Right lobe of liver (tissue), 6 donors: ENCODE measurements at regions not wholly inside any gene's neighbourhood (a gene's known extent, or its start where the extent isn't known, plus 50 kb on each side); places are given as distances from the start of the nearest gene placed in this dataset.

ENCODE experiments used
- ATAC-seq, 4 donors: fragments of 200-7000 bp; cut with Tn5 transposase; one replicate each; pipeline ENCODE4 v1.9.1; 2020; ENCODE audit warnings: mild to moderate bottlenecking in 4 of 4, moderate library complexity in 4 of 4
- DNase-seq, 3 donors: peaks; one replicate each; pipeline ENCODE4 v3.0.0-alpha.2; 2020
- H3K27ac ChIP-seq, 3 donors: fragments of 200-600 bp; one replicate each; pipeline ENCODE4 v1.8.0; 2022
- H3K27me3 ChIP-seq, 2 donors: fragments of 200-600 bp; one replicate each; pipeline ENCODE4 v1.8.0; 2022
- H3K36me3 ChIP-seq, 4 donors: fragments of 200-600 bp; sonication (generic) in 1 of 4; one replicate each; pipeline versions ENCODE4 v1.5.1 to v1.8.0; 2017 to 2022; ENCODE audit warnings: control low read depth in 1 of 4
- H3K4me1 ChIP-seq, 4 donors: fragments of 200-600 bp; sonication (generic) in 1 of 4; one replicate each; pipeline versions ENCODE4 v1.5.1 to v1.8.0; 2017 to 2022; ENCODE audit warnings: control low read depth in 1 of 4
- H3K4me3 ChIP-seq, 3 donors: fragments of 200-600 bp; one replicate each; pipeline ENCODE4 v1.8.0; 2022
- H3K9me3 ChIP-seq, 4 donors: fragments of 200-600 bp; sonication (generic) in 1 of 4; one replicate each; pipeline versions ENCODE4 v1.5.1 to v1.8.0; 2017 to 2022; ENCODE audit warnings: control low read depth in 1 of 4
- POLR2A ChIP-seq: fragments of 450-650 bp; IDR thresholded peaks from one replicate; pipeline ENCODE4 v1.6.1; 2017; ENCODE audit warnings: antibody characterized with exemption, mild to moderate bottlenecking
- WGBS: methylation state at CpG from one replicate; pipeline ENCODE4 v1.1.6; 2018; ENCODE audit warnings: low coverage, low lambda C conversion rate; ENCODE audit not compliant: insufficient coverage; ENCODE audit errors: missing lambda C conversion rate; 5-methylcytosine and 5-hydroxymethylcytosine counted together
- intact Hi-C, 2 donors: fragments of 100-400 bp; cut with DNase I; formaldehyde crosslinking; loops; one replicate each; pipeline versions ENCODE4 v1.11.2 to v1.14.1; 2022
- TF ChIP-seq, protein P1 (sequence below), 4 donors: fragments of 200-600 bp in 3 of 4; fragments of 450-650 bp in 1 of 4; IDR thresholded peaks; one replicate each; pipeline versions ENCODE4 v1.5.1 to v1.8.0; 2016 to 2022; ENCODE audit warnings: antibody characterized with exemption in 4 of 4, mild to moderate bottlenecking in 2 of 4
- donor health status: DM: no; HTN: yes; CAD: no.
- donor health status: DM: no; HTN: no; CAD: no.
- donor health status: DM: no; HTN: no; CAD: no.
- donor health status: DM: no; HTN: yes; CAD: no.
- donor health status: DM: no; HTN: yes; CAD: no.

DNA sequence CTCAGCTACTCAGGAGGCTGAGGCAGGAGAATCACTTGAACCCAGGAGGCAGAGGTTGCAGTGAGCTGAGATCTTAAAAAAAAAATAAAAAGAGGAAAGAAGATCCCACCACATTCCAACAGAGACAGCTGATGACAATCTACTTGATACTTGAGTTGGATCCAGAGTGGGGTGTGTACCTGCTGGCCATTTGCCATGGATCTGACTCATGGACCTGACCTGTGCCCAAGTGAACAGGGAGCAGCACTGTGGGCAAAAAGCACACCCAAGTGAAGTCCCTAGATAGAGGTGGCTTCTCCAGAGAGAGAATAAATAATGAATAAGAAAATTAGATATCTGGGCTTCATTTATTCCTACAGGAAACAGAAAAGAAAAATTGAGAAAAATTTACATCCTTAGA, 81.2 kb upstream of the MIER3 start:
- Histone ChIP-seq H3K36me3 (no peaks in the 10 kb centered on the region), H3K4me3 (no peak overlapping the region), H3K4me1 (no peaks in the 10 kb centered on the region), H3K27me3 (no peaks in the 10 kb centered on the region), H3K27ac (no peak overlapping the region), H3K9me3 (no peaks in the 10 kb centered on the region)
- ATAC-seq (peak; percentile 77 to 96 (median 81)), DNase-seq (peak; percentile 61 to 69 (median 61))
- intact Hi-C loops, result no loop called here
- no peak for TF ChIP-seq POLR2A
- TF ChIP-seq, protein P1, sequence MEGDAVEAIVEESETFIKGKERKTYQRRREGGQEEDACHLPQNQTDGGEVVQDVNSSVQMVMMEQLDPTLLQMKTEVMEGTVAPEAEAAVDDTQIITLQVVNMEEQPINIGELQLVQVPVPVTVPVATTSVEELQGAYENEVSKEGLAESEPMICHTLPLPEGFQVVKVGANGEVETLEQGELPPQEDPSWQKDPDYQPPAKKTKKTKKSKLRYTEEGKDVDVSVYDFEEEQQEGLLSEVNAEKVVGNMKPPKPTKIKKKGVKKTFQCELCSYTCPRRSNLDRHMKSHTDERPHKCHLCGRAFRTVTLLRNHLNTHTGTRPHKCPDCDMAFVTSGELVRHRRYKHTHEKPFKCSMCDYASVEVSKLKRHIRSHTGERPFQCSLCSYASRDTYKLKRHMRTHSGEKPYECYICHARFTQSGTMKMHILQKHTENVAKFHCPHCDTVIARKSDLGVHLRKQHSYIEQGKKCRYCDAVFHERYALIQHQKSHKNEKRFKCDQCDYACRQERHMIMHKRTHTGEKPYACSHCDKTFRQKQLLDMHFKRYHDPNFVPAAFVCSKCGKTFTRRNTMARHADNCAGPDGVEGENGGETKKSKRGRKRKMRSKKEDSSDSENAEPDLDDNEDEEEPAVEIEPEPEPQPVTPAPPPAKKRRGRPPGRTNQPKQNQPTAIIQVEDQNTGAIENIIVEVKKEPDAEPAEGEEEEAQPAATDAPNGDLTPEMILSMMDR (IDR thresholded peaks at IDR 0.05), result no peak

DNA sequence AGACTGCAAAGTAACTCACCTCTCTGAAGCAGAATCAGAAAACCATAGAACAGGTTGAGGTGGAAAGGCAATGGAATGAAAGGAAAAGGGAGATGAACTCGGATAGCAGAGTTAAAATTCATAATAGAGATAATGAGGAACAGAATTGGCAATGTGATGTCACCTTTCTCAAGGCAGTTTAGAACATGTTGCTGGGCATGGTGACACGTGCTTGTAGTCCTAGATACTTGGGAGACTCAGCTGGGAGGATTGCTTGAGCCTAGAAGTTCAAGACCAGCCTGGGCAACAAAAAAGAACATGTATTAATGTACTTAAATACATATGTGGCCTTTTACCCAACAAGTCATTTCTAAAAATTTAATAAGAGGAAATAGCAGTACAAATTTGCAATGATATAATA, 81.6 kb upstream of the MIER3 start:
- intact Hi-C loops, result no loop called here
- DNase-seq (no peak), ATAC-seq (no peak)
- no peaks in the 10 kb centered on the region for H3K36me3 ChIP-seq
- H3K4me3 ChIP-seq, result no peak overlapping the region
- no peaks in the 10 kb centered on the region for H3K27me3 ChIP-seq
- WGBS, result 77% methylated on average over 2 of the region's 2 CpGs
- H3K9me3 ChIP-seq, result no peaks in the 10 kb centered on the region
- no peaks in the 10 kb centered on the region for H3K4me1 ChIP-seq
- TF ChIP-seq, protein P1 (IDR thresholded peaks at IDR 0.05), result no peak
- TF ChIP-seq POLR2A, result no peak
- no peak overlapping the region for H3K27ac ChIP-seq

DNA sequence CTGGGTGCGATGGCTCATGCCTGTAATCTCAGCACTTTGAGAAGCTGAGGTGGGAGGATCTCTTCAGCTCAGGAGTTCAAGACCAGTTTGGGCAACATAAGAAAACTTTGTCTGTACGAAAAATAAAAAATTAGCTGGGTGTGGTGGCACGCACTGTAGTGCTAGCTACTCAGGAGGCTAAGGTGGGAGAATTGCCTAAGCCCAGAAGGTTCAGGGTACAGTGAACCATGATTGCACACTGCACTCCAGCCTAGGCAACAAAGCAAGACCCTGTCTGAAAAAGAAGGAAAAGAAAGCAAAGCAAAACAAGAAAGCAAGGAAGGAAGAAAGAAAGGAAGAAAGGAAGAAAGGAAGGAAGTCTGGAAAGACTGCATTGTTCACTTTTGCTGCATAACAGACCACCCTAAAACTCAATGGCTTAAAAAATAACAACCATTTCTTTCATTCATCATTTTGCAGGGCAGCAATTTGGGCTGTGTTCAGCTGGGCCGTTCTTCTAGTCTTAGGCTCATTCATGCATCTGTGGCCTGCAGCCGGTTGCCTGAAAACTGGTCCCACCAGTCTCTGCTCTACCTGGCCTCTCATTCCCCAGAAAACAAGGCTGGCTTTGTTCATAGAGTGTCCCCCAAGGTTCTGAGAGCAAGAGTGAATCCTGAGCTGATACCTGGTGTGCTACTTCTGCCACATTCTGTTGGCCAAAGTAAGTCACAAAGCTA, 82.4 kb upstream of the MIER3 start:
- DNase-seq (no peak), ATAC-seq (no peak)
- no peaks in the 10 kb centered on the region for H3K36me3 ChIP-seq
- H3K27ac ChIP-seq, result no peak overlapping the region
- TF ChIP-seq, protein P1 (IDR thresholded peaks at IDR 0.05), result no peak
- no peak for TF ChIP-seq POLR2A
- H3K9me3 ChIP-seq, result no peaks in the 10 kb centered on the region
- H3K4me1 ChIP-seq, result no peaks in the 10 kb centered on the region
- intact Hi-C loops, result no loop called here
- H3K4me3 ChIP-seq, result no peak overlapping the region
- H3K27me3 ChIP-seq, result no peaks in the 10 kb centered on the region
- 81% methylated on average over 4 of the region's 5 CpGs for WGBS

DNA sequence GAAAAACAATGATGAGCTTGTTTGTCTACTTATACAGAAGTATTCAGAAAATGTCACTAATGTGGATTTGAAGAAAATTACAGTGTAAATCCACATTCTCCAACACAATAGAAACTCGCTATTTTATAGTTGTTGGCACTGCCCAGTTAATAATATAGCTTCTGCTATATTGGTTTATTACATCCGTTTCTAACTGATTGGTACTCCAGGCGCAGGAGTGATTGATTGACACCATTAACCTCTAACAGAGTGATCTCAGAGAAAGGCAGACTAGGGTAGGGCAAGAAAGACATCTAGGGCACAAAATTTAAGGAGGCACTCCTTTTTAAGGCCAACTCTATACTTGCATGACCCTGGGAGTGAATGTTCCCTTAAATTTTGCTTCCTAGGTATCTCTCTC, 84.0 kb upstream of the MIER3 start:
- intact Hi-C loops, result no loop called here
- Histone ChIP-seq H3K36me3 (no peaks in the 10 kb centered on the region), H3K9me3 (no peaks in the 10 kb centered on the region), H3K4me1 (no peaks in the 10 kb centered on the region), H3K4me3 (no peak overlapping the region), H3K27me3 (no peaks in the 10 kb centered on the region), H3K27ac (no peak overlapping the region)
- ATAC-seq, result no peak
- no peak for DNase-seq
- WGBS, result 72% methylated on average over 3 of the region's 3 CpGs
- no peak for TF ChIP-seq POLR2A
- TF ChIP-seq, protein P1 (IDR thresholded peaks at IDR 0.05), result no peak

DNA sequence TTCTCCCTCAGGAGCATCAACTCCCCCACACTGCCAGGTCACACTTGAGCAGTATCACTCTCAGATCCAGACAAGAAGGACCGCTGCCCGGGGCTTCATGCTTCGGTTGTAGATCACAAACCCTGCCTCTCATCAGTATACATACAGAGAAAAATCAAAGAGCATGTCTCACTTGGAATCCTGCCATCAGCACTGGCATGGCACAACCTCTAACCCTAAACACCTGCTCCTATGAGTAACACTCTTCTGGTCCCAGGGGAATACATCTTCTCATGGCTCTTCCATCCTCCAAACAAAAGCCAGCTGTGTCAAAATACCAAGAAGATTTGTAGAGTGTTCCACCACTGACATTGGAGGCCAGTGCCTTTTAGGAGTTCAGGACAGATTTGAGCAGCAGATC, 84.8 kb upstream of the MIER3 start:
- 92% methylated on average over 2 of the region's 3 CpGs for WGBS
- no peaks in the 10 kb centered on the region for H3K36me3 ChIP-seq
- ATAC-seq (no peak), DNase-seq (no peak)
- H3K27me3 ChIP-seq, result no peaks in the 10 kb centered on the region
- H3K4me1 ChIP-seq, result no peaks in the 10 kb centered on the region
- H3K9me3 ChIP-seq, result no peaks in the 10 kb centered on the region
- no peak overlapping the region for H3K4me3 ChIP-seq
- intact Hi-C loops, result no loop called here
- H3K27ac ChIP-seq, result no peak overlapping the region
- TF ChIP-seq POLR2A, result no peak
- TF ChIP-seq, protein P1 (IDR thresholded peaks at IDR 0.05), result no peak
